HG03442 (cell line): ENCODE measurements at regions not wholly inside any gene's neighbourhood (a gene's known extent, or its start where the extent isn't known, plus 50 kb on each side); places are given as distances from the start of the nearest gene placed in this dataset.
"Not testable (repeated sequence)": the region's sequence is repeated elsewhere in the genome, so short reads cannot be mapped to it uniquely, and the experiment has no call there.

Experiments
- ATAC-seq: cut with Tn5 transposase; IDR thresholded peaks from one replicate; pipeline ENCODE4 v1.9.1; 2021; ENCODE audit warnings: mild to moderate bottlenecking, moderate library complexity; ENCODE audit not compliant: unreplicated experiment

DNA sequence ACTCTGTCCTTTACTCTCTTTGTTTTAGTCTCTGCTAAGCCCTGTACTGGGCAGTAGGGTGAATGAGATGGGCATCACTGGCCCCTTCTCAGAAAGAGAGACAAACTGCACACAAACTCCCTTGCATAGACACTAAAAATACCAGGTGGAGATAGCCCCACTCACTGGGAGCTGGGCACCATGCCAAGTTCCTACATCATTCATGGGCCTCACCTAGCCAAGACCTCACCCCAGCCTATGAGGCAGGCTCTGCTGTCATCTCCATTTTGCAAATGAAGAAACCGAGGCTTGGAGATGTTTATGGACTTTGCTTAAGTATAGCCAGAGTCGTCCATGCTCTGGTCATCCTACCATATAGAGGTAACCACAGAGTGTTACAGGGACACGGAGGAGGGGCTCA lies 499.8 kb upstream of the CDH11 start:
- ATAC-seq, result no peak

DNA sequence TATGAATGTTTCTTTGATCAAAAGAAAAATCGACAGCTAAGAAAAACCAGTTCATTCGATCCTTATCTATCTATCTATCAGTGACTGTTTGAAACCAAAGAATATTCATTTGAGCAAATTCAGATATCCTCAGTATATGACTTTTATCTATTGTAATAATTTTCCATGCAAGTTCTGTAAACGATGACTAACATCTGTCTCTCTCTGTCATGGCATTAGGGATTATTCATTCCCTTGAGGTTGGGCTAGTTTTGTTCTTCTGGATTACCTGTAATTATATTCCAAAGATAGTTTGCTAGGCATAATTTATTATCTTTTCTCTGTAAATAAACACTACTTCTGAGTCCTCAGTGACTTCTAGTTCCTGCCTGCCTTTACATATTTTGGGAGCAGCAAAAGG lies 497.7 kb upstream of the CDH11 start:
- no peak for ATAC-seq

DNA sequence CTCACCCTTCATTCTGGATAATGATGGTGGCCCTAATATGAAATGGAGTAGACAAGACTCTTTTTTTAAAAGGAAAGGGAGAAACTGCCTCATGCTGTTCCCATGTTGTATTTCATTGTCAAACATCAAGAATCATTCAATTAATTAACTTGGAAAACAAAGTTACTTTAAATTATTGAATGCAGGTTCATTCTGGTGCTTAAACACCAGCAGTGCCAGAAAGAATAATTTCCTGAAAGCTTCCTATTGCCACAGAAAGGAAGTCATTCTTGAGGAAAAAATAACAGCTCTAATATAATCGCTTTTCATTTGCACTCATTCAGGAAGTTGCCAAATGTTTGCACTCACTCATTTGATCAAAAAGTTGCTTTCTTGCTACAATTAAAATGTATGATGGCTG lies 497.1 kb upstream of the CDH11 start:
- ATAC-seq, result no peak

DNA sequence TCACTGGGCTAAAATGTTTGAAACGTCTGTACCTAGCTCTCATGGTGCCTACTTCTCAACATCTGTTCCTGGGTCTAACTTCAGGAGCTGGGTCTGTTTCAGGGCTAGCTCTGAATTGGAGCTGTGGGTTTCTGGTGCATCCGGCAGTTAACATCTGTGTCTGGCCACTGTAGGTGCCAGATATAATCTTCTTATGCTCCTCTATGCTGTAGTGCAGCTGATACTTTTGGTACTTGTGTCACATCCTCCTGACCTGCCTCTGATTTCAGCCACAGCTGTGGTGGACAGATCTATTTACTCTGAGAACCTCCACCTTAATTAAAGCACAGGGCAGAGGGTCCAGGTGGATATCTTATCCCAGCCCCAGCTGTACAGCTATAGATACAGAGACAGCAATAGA lies 496.5 kb upstream of the CDH11 start:
- no peak for ATAC-seq

DNA sequence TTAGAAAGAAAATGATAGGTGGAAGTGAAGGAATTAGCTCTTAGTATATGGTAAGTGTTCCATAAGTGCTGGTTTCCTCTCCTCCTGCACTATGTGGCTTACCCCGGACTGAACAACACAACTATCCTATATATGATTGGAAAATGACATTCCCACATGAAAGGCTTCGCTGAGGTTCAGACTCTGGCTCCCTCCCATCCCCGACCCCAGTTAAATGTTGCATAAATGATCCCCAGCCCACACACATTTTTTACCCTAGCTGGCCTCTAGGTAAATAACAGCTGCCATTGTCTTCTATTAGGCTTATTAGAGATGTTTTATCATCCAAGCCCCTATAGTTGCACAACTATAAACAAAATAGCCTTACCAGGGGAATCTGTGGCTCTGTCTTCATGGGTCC lies 495.6 kb upstream of the CDH11 start:
- ATAC-seq, result no peak

DNA sequence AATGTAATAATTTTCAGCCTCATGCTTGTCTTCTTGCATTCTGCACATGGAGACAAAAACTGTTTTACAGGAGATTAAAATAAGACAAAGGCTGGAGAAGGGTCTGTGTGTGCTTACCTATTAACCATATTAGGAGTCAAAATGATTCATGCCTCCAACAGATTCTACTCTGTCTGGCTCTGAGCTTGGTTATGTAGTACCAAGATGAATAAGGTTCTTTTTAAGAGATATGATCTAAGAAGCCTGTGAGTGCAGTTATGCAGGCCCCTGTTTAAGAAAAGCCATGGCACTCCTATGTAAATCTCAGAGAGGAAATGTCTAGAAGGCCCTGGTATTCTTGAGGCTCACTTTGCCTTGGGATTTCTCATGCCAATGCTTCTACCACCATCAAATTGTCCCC lies 486.6 kb upstream of the CDH11 start:
- ATAC-seq, result no peak

DNA sequence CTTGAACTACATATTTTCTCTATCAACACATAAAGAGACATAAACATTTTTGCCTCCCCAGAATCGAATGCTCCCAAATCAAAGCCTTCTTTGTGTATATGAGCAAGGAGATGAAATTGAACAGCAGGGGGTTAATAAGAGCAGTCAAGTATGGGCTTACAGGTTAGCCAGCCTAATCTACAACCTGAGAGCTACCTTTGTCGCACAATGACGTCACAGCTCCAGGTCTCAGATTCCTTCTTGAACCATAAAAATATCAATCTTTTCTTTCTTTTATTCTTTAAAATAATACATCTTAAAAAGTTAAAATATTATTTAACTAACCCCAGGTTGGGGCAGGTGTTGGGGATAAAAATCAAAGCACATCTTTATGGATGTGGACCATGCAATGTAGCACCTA lies 482.9 kb upstream of the CDH11 start:
- ATAC-seq, result no peak

DNA sequence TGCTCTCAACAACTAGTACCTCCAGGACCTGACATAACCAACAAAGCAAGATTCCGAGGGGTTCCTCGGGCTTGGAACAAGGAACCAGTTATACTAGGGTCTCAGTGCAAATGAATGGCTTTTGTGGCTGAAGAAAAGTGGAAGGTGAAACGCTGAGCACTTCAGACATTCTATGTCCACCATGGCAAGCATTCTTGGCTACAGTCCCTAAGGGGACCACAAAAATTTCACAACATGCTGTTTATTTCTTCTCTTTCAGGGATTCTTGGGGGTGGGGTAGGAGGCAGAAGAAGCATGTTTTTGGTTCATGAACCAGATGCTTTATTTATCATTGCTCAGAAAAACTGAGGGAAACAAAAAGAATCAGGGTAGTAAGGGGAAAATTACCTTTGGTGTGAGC lies 479.9 kb upstream of the CDH11 start:
- ATAC-seq, result no peak

DNA sequence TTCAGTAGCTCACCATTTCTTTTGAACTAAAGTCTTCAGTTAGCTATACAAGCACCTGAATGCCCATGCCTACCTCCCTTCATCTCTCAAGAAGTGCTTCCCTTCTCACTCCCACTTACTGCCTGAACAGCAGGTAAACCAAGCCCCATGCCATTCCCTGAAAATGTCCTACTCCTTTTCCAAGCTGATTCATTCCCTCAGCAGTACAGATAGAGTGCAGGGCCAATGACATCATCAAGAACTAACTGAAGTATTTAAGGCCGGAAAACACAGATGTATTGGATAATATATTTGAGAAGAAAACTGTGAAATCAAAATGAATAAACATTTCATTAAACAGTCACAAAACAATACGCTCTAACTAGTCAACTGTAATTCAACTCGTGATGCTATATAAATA lies 478.8 kb upstream of the CDH11 start:
- ATAC-seq, result no peak

DNA sequence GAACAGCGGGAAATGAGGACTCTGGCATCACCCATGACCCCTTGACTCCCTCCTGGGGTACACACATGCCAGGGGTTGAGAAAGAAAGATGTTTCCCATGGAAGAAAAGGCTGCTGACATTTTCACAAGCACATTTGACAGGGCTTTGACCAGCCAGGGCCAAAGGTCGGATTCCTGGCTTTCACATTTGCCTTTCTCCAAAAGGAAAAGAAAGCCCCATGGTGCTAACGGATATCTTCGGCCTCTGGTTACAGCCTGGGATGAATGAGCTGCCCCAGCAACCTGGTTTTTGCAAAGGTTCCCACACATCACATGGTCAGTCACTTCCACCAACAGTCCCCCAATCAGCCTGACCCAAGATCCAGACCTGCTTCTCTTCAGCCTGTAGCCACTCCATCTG lies 478.2 kb upstream of the CDH11 start:
- ATAC-seq, result no peak

DNA sequence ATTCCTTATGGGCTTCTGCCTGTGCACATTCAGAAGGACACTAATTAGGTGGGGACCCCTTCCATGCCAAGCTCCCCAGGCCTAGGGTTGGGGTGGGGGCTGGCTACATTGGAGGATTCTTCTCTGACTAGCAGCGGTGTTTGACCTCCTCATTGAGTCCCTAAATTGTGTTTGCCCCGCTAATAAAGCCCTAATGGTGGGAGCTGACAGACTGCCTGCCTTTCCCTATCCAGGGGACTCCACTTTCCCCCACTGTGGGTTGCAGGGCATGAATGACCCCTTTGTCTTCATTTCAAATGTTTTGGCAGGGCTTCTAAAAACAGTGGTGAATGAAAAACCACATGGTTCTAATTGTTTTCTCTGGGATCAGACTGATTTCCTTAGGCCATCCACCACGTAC lies 476.8 kb upstream of the CDH11 start:
- no peak for ATAC-seq

DNA sequence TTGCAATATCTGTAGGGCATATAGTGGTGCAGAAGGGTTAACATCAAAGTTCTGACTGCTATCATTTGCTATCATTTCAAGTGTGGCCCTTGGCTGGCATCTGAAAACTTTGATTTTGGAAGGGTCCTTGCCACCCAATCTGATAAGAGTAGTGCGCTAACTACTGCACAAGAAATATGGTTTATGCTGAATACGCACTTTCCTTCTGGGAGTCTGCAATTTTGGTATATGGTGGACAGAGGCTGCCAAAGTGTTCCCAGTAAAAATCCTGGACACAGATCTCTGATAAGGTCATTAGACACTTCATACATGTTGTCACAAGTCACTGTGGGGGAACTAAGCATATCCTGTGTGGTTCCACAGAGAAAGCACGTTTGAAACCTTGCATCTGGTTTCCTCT lies 461.6 kb upstream of the CDH11 start:
- ATAC-seq, result no peak

DNA sequence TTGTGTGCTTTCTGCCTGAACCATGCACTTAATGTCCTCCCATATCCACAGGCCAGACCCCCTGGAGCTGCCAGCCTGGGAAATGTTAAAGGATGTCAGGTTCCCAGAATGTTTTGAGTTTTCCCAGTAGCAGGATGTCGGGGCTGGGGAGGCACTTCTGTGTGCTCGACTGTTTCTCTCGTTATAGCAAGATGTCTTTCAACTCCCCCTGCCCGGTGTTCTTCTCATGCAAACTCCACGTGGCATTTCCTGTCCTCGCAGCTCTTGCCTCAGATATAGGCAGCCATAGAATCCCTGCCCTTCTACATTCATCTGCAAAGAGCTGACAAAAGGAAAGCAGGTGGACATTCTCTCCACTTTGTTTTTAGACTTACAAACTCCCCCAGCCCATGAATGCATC lies 457.2 kb upstream of the CDH11 start:
- no peak for ATAC-seq

DNA sequence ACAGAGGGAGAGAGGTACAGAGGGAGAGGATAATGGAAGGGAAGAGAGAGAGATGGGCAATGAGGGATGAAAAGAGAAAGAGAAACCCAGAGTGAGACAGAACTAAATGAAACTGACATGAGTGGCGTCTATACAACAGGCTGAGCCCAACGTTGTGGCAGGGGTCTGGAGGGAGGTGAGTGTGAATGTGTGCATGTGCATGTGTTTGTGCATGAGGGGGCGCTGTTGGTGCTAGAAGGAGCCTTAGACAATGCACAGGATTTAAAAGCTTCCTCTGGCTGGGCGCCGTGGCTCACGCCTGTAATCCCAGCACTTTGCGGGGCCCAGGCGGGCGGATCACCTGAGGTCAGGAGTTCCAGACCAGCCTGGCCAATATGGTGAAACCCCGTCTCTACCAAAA lies 454.8 kb upstream of the CDH11 start:
- no peak for ATAC-seq

DNA sequence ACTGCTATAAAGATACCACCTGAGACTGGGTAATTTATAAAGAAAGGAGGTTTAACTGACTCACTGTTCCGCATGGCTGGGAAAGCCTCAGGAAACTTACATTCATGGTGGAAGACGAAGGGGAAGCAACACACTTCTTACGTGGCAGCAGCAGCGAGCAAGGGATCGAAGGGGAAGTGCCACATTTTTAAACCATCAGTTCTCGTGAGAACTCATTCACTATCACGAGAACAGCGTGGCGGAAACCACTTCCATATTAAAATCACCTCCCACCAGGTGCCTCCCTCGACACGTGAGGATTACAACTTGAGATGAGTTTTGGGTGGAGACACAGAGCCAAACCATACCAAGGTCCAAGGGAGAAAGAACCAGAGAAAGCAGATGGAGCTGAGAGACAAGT lies 454.3 kb upstream of the CDH11 start:
- no peak for ATAC-seq

DNA sequence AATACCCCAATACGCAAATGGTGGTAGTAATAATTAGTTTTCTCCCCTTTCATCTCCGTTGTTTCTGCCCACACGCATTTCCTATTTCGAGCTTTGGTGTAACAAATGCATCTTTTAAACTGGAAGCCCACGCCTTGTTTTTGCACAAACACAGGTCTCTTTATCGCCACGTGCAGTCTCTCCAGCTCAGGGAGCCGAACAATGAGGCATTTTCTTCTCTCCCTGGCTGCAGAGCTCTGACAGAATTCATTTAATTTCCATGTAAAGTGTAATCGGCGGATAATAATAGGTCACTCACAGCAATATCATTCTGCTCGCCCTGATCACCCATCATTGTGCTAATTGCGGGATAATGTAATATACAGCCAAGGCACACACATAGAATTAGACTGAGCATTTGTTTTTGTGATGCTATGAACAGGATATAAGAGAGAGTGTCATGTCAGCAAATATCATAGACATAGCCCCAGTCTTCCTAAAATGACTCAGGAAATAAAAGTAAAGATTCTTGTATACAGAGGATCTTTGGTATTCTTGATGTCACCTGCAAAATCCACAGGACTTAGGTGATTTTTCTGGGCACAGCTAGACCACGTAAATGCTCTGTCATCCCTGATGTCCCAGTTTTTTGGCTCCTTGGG lies 452.6 kb upstream of the CDH11 start:
- no peak for ATAC-seq

DNA sequence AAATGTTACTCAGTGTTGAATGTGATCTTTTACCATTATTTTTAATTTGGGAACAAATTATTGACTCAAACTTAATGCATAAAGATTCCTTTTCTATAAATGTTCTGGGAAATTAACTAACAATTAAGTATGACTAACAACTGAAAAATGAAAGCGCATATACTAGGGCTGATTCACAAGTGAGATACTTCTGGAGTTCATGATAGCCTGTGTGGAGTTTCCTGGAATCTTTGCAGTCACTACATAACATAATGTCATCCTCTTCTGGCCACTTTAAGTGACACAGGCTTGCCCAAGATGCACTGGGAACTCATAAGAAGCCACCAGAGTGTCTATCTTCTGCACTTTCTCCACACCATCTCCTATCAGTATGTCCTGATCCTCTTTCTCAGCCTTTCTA lies 450.3 kb upstream of the CDH11 start:
- ATAC-seq, result no peak

DNA sequence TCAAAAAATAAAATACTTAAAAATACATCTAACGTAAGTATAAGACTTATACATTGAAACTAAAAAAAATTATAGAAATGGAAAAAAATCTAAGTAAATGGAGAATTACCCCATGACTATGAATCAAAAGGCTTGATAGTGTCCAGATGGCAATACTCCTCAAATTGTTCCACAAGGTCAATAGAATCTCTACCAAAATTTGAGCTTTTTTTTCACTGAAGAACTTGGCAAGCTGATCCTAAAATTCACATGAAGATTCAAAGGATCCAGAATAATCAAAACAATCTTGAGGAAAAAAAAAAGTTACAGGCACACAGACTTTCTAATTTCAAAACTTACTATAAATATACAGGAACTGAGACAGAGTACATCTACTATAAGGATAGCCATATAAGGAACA lies 448.4 kb upstream of the CDH11 start:
- no peak for ATAC-seq

DNA sequence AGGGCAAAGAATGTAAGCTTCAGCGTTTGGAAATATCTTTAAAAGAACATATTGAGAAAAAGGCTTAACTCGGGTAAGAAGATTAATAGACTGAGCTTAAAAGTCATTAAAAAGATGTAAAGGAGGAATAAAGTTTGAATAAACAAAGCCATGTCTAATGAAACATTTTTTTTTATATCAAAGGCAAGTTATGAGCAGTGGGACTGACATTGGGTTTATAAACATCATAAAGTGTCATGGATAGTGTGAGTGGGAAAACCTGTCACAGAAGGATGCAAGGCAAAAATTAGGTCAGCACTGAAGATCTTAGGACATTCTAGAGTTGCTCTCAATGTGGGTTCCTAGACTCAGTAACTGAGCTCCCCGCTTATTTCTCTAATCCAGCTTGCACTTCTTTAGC lies 438.0 kb upstream of the CDH11 start:
- no peak for ATAC-seq

DNA sequence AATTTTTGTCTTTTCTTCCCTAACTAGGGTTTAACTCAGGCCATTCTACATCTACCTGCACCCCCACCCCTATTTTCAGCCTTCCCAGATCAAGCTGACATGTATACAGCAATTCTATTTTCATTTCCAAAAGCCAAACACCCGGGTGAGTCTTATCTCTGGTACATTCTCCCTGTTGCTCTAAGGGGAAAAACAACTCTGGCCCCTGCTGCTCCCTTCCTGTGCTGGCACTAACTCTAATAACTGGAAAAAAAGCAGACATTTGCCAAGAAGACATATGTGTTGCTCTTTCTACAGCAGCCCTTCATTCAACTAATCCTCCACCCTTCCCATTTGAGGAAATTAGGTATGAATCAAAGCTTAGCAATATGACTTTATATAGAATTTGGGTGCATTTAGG lies 427.8 kb upstream of the CDH11 start:
- not testable (repeated sequence) for ATAC-seq

DNA sequence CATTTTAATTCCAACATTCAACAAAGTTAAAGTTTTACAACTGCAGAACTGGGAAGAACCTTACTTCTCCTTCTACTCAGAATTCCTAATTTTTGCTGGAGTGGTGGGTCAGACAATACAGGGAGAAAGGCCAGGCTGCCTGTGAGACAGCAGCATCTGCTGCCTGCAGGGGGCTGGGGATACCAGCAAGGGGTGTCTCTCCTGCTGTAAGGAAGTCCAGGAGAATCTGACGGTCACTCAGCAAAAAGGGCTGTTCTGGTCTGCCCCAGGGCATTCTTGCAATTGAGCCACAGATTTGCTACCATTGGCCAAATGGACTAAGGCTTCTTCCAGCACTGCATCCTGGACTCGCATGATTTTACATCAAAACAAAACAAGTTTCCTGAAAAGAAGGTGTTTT lies 426.6 kb upstream of the CDH11 start:
- no peak for ATAC-seq

DNA sequence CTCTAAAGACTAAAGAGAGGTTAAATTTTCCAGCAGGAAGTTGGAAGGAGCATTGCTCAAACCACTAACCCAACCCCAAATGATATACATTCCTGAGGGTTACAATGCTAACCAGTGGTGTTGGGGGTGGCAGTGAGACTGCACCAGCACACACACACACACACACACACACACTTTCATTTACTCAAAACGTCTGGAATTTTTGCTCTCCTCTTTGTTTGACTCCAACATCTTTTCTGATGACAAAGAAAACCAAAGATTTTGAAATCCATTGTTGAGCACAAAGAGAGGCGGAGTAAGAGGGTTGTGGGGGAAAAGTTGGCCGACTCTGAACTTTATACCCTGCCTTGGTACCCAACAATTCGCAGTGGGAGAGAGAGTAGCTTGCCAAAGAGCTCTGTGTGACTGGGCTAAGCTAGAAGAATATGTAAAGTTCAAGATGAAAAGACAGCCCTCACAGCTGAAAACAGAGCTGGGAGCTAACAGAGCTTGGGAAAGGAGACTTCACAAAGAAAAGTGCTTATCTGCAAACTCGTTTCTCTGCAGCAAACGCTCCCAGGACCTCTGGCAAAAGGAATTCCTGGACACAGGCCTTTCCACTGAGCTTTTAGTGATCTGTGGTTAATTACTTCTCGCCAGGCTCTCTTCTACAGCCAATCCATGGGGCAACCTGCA lies 426.0 kb upstream of the CDH11 start:
- no peak for ATAC-seq

DNA sequence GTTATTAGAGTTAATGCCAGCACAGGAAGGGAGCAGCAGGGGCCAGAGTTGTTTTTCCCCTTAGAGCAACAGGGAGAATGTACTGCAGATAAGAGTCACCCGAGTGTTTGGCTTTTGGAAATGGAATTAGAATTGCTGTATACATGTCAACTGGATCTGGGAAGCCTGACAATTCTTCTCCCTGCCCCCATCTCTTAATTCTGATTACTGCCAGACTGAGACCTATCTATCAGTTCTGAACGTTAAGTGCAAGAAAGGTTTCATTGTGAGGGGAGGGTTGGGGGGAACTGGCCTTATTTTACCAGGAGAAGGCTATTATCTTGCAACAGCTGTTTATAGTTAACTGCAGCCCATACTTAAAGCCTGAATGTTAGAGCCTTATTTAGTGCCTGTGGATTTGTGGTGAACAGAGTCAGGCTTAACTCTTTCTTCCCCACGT lies 424.5 kb upstream of the CDH11 start:
- ATAC-seq, result no peak
